ENCODE measurements at regions not wholly inside any gene's neighbourhood (a gene's known extent, or its start where the extent isn't known, plus 50 kb on each side); places are given as distances from the start of the nearest gene placed in this dataset.

DNA sequence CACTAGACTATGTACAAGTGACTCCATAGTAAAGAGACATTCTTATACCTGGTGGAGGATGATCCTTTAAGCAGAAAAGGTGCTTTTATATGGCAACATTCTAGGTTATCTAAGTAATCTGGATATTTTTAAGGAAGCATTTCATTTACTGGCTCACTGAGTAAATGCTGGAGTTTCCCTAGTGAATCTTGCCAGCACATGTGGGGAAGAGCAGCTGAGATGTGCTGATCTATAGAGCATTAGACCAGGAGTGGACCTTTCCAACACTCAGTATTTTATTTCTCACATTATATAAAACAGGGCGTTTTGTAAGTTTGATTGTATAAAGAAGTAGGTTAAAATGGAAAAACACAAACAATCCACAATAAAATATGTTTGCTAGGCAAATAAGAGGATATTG, 478.5 kb downstream of the ATP23 start:
- Histone ChIP-seq H3K4me2 (replicated peaks; ENCODE audit: extremely low read depth, low read length, poor library complexity, severe bottlenecking) (no peak overlapping the region), H3K27ac (ENCODE audit: low read depth in 1 of 2, low read length in 2 of 2) (no peak overlapping the region), H4K20me1 (ENCODE audit: insufficient read depth, low read length) (no peaks in the 10 kb centered on the region), H3K4me3 (replicated peaks in 1 of 3; ENCODE audit: low read depth in 2 of 3, low read length in 3 of 3) (no peak overlapping the region), H3K9ac (ENCODE audit: insufficient read depth, low read length, poor library complexity, severe bottlenecking) (no peak overlapping the region), H3K4me1 (ENCODE audit: control insufficient read depth in 1 of 2, insufficient read depth in 2 of 2, low read length in 2 of 2) (no peaks in the 10 kb centered on the region), H3K9me3 (replicated peaks in 1 of 2; ENCODE audit: control insufficient read depth in 1 of 2, insufficient read depth in 1 of 2, low read length in 2 of 2) (peaks cover 0 to 3% of the 10 kb centered on the region in 2 donors), H3K36me3 (replicated peaks in 1 of 2; ENCODE audit: control insufficient read depth in 1 of 2, insufficient read depth in 2 of 2, low read length in 2 of 2) (no peaks in the 10 kb centered on the region), H2AFZ (ENCODE audit: insufficient read depth, low read depth, low read length, poor library complexity, severe bottlenecking) (no peak overlapping the region), H3K27me3 (ENCODE audit: control insufficient read depth in 2 of 2, insufficient read depth in 2 of 2, low read length in 2 of 2) (no peaks in the 10 kb centered on the region), H3K79me2 (ENCODE audit: insufficient read depth, low read length) (no peaks in the 10 kb centered on the region)
- Mint-ChIP-seq H3K27ac (no peak overlapping the region), H3K27me3 (ENCODE audit: low read depth in 3 of 3) (peaks cover 0 to 5% (median 2%) of the 10 kb centered on the region in 3 donors), H3K9me3 (peaks cover 0 to 4% (median 0%) of the 10 kb centered on the region in 7 donors), H3K4me3 (no peak overlapping the region), H3K36me3 (no peaks in the 10 kb centered on the region), H3K4me1 (no peaks in the 10 kb centered on the region)
- no peak for DNase-seq
- intact Hi-C loops (cut with micrococcal nuclease), result no loop called here
- WGBS (ENCODE audit: insufficient coverage), result no CpG with 5 or more reads among the region's 1 CpG
- TF ChIP-seq, protein P1, sequence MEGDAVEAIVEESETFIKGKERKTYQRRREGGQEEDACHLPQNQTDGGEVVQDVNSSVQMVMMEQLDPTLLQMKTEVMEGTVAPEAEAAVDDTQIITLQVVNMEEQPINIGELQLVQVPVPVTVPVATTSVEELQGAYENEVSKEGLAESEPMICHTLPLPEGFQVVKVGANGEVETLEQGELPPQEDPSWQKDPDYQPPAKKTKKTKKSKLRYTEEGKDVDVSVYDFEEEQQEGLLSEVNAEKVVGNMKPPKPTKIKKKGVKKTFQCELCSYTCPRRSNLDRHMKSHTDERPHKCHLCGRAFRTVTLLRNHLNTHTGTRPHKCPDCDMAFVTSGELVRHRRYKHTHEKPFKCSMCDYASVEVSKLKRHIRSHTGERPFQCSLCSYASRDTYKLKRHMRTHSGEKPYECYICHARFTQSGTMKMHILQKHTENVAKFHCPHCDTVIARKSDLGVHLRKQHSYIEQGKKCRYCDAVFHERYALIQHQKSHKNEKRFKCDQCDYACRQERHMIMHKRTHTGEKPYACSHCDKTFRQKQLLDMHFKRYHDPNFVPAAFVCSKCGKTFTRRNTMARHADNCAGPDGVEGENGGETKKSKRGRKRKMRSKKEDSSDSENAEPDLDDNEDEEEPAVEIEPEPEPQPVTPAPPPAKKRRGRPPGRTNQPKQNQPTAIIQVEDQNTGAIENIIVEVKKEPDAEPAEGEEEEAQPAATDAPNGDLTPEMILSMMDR (IDR thresholded peaks at IDR 0.05), result no peak

DNA sequence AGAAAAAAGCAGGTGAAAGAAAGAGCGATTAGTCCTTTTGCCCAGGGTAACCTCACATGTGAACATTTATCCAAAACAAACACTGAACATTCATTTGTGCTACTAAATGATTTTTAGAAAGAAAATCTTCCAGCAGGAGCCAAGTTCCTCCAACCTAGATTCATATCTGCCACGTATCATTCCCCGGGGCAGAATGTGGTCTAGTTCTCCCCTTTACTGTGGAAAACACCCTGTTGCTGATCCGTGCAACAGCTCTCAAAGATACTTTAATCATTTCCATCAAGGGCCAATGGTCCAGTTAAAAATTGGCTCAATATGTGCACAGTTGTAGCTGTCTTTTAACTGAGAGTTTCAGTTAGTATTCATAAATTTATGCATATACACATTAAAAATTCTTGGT, 479.1 kb downstream of the ATP23 start:
- Histone ChIP-seq H3K4me2 (replicated peaks; ENCODE audit: extremely low read depth, low read length, poor library complexity, severe bottlenecking) (no peak overlapping the region), H3K27ac (ENCODE audit: low read depth in 1 of 2, low read length in 2 of 2) (no peak overlapping the region), H3K9me3 (replicated peaks in 1 of 2; ENCODE audit: control insufficient read depth in 1 of 2, insufficient read depth in 1 of 2, low read length in 2 of 2) (peaks cover 0 to 3% of the 10 kb centered on the region in 2 donors), H3K9ac (ENCODE audit: insufficient read depth, low read length, poor library complexity, severe bottlenecking) (no peak overlapping the region), H3K36me3 (replicated peaks in 1 of 2; ENCODE audit: control insufficient read depth in 1 of 2, insufficient read depth in 2 of 2, low read length in 2 of 2) (no peaks in the 10 kb centered on the region), H2AFZ (ENCODE audit: insufficient read depth, low read depth, low read length, poor library complexity, severe bottlenecking) (no peak overlapping the region), H4K20me1 (ENCODE audit: insufficient read depth, low read length) (no peaks in the 10 kb centered on the region), H3K27me3 (ENCODE audit: control insufficient read depth in 2 of 2, insufficient read depth in 2 of 2, low read length in 2 of 2) (no peaks in the 10 kb centered on the region), H3K79me2 (ENCODE audit: insufficient read depth, low read length) (no peaks in the 10 kb centered on the region), H3K4me3 (replicated peaks in 1 of 3; ENCODE audit: low read depth in 2 of 3, low read length in 3 of 3) (no peak overlapping the region), H3K4me1 (ENCODE audit: control insufficient read depth in 1 of 2, insufficient read depth in 2 of 2, low read length in 2 of 2) (no peaks in the 10 kb centered on the region)
- Mint-ChIP-seq H3K27ac (no peak overlapping the region), H3K4me3 (no peak overlapping the region), H3K4me1 (no peaks in the 10 kb centered on the region), H3K27me3 (ENCODE audit: low read depth in 3 of 3) (peaks cover 0 to 5% (median 2%) of the 10 kb centered on the region in 3 donors), H3K9me3 (peaks cover 0 to 4% (median 0%) of the 10 kb centered on the region in 7 donors), H3K36me3 (no peaks in the 10 kb centered on the region)
- TF ChIP-seq, protein P1 (IDR thresholded peaks at IDR 0.05), result no peak
- intact Hi-C loops (cut with micrococcal nuclease), result no loop called here
- DNase-seq, result no peak
- WGBS (ENCODE audit: insufficient coverage), result 10% methylated on average over 2 of the region's 4 CpGs

Data from CD14-positive monocyte (primary cell).